ENCODE measurements at regions not wholly inside any gene's neighbourhood (a gene's known extent, or its start where the extent isn't known, plus 50 kb on each side); places are given as distances from the start of the nearest gene placed in this dataset.

DNA sequence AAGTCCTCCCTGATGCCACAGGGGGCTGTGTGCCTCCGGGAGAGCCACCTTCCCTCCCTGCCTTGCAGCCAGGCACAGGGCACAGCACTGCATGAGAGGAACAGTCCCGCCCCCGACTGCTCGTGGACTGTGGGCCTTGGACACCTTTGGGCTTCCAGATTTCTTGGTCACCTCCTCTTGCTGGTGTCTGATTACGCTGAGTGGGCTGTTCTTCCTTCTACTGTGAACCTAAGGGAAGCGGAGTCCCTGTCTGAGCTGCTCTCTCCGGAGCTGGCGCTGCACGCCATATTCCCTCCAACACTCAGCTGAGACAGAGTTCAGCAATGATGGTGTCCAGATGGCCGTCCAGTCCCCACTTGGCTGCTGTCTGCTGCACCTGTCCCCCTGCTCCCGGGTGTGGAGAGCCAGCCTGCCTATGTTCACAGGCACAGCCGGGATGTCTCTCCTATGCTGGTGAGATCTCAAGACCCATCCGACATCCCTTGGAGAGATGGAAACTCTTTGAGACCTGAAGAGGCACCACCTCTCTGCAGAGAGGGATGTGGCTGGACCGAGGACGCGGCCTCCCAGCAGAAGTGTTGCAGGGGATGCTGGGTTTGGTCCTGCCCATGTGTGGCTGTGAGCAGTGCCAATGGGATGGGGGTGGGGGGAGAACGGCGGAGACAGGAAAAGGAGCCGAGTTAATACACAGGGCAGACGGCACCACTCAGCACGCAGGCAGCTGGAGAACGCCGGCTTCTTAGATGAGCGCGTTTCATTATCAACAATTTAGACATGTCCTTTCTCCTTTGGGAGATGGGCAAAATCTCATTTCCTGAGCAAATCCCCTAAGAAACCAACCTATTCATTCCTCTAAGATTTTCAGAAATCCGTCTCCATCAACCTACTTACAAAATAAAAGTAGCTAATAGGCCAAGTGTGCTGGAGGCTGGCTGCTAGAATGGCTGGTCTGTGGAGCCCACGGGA, 171.9 kb downstream of the ENGASE start:
- DNase-seq (ENCODE audit: low read depth): no peak

DNA sequence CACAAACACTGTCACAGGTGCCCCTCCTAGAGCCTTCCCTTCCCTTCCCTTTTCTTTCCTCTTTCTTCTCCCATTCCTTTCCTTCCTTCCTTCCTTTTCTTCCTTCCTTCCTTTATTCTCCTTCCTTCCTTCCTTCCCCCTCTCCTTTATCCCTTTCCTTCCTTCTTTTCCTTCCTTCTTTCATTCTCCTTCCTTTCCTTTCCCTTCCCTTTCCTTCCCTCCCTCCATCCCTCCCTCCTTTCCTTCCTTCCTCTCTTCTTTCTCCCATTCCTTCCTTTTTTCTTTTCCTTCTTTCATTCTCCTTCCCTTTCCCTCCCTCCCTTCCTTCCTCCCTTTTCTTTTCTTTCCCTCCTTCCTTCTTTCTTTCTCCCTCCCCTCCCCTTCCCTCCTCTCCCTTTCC, 170.0 kb downstream of the ENGASE start:
- no peak for DNase-seq (ENCODE audit: low read depth)

DNA sequence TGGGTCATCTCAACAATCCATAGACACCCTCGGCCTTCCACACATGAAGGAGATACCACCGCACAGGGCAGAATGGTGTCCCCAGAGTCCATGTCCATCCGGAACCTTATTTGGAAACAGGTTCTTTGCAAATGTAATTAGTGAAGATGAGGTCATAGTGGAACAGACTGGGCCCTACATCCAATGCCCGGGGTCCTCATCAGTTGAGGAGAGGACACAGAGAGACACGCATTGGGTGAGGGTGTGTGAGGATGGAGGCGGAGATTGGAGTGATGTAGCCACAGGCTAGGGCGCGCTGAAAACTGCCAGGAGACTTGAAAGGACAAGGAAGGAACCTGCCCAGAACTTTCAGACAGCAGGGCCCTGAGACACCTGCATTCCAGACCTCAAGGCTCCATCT, 169.4 kb downstream of the ENGASE start:
- no peak for DNase-seq (ENCODE audit: low read depth)

DNA sequence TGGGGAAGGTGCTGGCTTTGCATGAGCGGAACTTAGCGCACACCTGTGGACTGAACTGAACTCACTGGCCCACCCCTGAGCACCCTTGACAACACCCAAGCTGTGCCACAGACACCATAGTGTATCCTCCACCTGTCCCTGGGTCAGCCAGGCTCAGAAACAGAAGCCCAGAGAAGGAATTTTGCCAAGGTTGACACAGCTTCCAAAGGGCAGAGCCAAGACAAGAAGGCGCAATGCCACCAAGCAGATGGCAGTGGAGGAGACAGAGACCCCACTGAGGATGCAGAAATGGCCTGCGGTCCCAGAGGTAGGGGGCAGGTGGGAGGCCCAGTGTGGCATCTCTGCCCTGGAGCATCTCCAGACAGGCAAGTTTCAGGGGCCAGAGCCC, 169.0 kb downstream of the ENGASE start:
- no peak for DNase-seq (ENCODE audit: low read depth)

DNA sequence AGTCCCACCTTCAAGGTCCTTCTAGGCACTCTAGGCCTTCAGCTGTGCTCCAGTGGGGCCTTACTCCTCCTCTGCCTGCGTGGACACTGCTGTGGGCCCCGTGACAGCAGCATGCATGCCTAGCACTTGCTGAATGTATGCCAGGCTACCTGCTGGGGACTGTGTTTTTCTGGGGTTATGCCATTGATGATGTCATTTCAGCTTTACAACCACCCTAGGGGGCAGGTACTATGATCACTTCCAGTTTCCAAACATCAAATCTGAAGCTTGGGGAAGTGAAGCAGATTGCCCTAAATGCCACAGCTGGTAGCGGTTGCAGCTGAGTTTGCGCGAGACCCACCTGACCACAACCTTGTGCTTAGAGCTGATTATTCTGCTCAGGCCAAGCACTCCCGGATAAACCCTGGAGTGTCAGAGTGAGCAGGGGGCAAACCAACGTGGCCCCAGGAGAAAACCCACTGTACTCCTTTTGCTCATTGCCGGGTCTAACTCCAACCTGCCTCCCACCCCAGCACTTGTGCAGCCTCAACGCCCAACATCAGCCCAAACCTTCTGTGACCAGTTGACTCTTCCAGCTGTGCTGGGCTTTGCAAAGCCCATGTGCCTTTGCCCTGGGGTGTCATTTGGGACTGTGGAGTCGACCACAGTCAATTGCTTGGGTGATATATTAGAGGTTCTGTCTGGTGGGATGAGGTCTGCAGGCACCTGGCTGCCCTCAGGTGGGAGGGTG, 168.4 kb downstream of the ENGASE start:
- no peak for DNase-seq (ENCODE audit: low read depth)

DNA sequence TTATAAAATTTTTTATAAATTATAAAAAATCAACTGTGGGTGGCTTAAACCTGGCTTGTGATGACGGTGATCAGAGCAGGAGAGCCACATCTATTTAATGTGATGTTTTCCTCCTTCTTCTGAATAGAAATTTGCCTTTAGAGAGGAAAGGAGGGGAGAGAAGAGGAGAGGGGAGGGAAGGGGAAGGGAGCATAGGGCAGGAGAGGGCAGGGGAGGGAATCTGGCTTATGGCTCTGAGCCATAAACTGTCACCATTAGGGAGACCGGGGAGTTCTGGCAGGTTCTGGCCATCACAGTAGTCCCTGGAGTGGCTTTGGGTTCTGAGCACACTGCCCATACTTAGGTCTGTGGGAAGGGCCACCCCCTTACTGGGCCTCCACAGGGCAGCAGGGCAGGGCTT, 167.8 kb downstream of the ENGASE start:
- DNase-seq (ENCODE audit: low read depth): no peak

DNA sequence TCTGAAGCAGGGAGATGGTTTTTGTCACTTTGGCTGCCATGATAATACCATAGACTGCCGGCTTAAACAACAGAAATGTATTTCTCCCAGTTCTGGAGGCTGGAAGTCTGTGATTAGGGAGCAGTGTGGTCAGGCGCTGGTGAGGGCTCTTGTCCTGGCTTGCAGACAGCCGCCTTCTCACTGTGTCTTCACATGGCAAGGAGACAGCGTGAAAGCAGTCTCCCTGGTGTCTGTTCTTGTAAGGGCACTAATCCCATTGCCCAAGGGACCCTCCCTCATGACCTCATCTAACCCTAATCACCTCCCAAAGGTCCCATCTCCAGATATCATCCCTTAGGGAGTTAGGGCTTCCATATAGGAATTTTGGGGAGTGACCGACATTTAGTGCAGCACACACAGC, 167.0 kb downstream of the ENGASE start:
- DNase-seq (ENCODE audit: low read depth): no peak

DNA sequence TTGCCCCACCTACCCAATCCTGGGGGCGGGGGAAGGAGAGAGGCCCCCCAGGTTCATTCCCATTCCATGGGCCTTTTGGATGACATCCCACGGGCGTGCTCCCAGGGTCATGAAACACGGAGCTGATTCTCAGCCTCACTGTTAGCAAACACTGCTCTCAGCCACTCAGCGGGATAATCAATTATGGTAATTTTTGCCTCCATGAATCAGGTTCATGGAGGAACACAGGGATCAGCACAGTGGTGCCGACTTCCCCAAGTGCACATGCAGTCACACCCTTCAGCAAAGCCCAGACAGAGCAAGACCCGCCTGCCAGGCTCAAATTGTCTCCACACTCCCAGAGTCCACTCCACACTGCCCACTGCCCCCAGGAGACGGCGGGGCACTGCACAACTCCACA, 164.6 kb downstream of the ENGASE start:
- DNase-seq (ENCODE audit: low read depth): no peak

DNA sequence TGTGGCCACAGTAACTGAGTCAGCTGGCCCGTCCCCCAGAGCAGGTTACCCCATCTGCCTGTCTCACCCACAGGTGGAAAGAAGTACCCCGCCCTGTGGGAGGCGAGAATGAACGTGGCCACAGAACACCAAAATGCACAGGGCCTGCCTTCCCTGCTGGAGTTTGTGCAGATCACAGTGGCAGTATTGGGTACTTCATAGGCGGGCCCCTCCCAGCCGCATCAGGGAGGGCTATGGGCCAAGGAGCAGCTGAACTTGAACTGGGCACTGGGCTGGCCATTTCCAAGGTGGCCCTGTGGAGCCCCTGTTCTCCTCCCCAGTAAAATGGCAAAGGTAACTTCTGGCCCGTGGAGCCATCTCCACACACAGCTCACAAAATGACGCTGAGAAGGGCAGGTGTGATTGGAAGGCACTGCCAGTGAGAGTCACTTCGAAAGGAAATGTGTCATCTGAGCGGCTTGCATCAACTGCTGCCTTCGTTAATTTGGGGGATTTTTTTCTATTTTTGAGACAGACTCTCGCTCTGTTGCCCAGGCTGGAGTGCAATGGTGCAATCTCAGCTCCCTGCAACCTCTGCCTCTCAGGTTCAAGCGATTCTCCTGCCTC, 162.9 kb downstream of the ENGASE start:
- DNase-seq (ENCODE audit: low read depth): no peak

DNA sequence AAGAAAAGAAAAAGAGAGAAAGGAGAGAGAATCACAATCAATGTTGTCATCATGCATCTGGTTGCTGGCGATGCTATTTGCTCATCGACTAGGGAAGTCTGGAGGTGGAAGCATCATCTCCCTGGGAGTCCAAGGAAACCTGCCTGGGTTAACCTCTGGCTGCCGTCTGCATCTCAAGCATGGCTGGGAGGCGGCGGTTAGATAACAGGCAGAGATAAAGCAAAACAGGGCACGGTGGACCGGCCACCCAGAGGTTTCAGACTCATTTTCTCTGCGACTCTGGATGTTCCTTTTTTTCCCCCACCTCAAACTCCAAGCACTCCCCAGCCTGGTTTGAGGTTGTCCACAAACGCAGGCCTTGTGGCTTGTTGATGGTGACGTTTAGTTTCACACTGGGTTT, 161.2 kb downstream of the ENGASE start:
- no peak for DNase-seq (ENCODE audit: low read depth)

DNA sequence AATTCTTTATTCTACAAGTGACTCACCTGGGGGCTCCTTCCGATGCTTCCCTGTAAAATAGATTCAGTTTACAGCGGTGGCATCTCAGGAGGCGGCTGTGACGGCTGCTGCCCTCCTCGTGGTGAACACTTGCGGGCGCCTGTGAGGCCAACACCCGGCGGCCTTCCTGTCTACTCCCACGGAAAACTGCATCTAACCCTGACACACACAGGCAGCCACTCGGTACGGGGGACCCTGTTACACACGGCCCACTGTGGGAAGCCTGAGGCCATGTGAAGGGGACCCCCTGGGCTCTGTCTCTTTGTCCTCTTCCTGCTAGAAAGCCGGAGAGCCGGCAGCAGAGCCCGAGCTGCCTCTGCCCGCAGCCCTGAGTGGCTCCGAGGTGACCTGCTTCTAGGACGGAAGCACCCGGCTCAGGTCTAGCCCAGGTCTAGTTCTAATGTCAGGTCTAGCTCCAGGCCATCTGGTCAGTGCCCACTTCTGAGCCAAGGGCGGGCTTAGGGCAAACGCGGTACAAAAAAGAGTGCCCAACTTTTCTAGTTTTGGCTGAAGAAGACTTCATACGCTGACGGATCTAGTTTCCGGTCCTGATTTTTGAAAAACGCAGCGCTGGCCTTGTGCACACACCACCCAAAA, 159.4 kb downstream of the ENGASE start:
- DNase-seq (ENCODE audit: low read depth): no peak

DNA sequence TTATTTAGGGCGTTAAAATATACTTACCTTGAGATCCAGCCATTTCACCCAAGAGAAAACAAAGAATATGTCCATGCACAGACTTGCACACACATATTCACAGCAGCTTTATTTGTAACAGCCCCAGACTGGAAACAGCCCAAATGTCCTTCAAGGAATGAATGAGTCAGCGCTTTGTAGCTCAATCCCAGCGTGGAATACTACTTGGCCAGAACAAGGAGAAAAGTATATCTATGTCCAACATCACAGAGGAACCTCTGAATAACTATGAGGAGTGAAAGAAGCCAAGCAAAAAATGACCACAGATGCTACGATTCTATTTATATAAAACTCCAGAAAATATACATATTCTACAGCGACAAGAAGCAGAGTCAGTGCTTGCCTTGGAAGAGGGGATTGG, 158.3 kb downstream of the ENGASE start:
- DNase-seq (ENCODE audit: low read depth): no peak

DNA sequence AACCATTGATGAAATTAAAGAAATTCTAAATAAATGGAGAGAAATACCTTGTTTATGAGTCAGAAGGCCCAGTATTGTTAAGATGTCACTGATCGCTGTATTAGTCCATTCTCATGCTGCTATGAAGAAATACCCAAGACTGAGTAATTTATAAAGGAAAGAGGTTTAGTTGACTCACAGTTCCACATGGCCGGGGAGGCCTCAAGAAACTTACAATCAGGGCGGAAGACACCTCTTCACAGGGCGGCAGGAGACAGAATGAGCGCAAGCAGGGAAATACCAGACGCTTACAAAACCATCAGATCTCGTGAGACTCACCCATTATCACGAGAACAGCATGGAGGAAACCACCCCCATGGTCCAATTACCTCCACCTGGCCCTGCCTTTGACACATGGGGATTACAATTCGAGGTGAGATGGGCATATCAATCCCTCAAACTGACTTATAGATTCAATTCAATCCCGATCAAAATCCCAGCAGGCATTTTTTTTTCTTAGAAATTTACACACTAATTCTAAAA, 157.2 kb downstream of the ENGASE start:
- no peak for DNase-seq (ENCODE audit: low read depth)

DNA sequence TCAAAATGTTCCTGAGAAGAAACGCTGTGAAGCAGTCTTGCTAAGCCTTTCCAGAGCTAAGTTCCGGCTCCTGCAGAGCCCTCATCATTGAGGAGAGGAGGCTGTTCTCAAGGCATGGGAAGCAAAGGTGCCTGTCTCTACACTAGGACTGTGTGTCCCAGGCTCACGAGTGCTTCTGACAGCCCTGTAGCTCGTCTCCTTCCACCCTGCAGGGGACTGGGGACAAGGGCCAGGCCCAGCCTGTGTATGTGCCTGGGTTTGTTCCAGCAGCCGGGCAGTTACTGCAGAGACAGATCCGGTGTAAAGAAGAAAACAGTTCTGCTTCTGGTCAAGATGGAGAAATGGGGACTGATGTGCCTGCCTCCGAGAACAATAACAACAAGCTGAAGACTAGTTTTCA, 156.0 kb downstream of the ENGASE start:
- no peak for DNase-seq (ENCODE audit: low read depth)

DNA sequence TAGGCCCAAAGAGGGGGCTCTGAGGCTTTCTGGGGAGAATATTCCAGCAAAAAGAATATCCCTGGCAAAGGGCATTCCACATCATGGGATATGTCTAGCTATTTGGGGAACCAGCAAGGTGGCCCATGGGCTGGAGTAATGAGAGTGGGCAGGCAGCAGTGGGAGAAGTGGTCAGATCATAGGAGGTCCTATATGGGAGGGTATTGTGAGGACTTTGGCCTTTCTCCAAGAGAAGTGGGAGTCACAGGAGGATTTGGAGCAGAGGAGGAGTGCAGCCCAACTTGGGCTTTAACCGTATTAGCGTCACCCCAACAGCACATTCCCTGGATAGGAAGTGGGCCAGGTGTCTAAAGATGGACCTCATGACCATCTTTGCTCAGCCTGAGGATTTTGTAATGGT, 151.4 kb downstream of the ENGASE start:
- no peak for DNase-seq (ENCODE audit: low read depth)

DNA sequence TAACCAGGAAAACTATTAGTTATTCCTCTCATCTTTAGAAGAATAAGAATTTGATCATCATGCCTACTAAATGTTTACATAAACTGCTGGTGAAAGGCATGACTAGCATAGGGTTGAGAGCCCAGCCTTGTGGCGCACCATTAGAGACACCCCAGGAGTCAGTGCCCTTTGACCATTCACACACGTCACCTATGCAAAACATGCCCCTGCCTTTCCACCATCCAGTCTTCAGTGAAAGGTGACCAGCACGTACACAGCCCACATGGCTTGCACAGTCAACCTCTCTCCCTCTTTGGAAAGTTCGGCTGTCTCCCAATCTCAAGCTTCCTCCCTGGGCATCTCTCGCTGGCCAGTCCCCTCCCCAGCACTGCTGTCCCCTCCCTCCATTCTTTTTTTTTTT, 150.3 kb downstream of the ENGASE start:
- DNase-seq (ENCODE audit: low read depth): no peak

DNA sequence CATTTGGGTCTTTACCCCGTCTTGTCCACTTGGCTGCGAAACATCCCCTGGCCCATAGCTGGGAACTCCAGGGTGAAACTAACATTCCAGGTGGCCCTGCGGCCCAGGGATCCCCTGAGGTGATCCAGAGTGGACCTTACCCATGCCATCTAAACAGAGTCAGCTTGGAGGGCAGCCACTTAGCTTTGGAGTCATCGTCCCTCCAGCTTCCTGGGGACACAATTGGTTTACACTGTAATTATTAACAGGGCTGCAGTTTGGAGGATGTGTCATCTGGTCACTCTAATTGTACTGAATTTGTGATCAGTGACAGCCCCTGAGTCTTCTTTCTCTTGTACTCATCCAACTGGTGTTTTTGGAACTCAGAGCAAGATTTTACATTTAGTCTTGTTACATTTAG, 149.9 kb downstream of the ENGASE start:
- DNase-seq (ENCODE audit: low read depth): no peak

DNA sequence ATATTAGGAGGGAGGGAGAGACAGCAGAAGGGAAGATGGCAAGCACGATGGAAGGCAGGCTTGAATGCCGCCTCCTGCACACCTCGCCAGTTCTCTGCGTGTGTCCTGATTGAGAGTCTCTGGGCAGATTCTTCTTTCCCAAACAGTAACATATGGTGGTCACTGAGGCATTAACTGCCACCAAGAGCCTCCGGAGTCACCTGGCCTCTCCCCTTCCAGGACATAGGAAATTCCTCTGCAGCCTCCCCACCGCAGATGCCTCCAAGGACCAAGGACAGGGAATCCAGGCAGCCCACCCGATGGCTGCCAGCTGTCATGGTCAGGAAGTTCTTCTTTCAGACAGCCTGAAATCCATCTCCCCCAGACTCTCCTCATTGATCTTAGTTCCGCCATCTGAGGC, 149.3 kb downstream of the ENGASE start:
- no peak for DNase-seq (ENCODE audit: low read depth)

DNA sequence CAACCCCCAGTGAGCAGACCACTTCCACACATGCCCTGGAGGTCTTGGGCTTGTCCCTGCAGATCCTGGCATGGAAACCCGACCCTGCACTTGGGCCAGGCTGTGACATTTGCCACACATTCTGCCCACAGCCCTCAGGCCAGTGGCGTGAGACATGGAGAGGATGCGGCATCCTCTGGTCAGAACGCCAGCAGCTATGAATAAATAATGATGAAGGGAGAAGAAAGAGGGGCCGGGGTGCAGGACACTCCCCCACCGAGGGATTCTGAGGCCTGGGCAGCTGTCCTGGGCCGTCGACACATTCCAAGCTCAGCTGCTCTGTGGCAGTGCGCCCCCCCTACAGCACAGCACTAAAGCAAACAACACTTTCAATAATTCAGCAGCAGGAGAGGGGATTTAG, 148.8 kb downstream of the ENGASE start:
- no peak for DNase-seq (ENCODE audit: low read depth)

DNA sequence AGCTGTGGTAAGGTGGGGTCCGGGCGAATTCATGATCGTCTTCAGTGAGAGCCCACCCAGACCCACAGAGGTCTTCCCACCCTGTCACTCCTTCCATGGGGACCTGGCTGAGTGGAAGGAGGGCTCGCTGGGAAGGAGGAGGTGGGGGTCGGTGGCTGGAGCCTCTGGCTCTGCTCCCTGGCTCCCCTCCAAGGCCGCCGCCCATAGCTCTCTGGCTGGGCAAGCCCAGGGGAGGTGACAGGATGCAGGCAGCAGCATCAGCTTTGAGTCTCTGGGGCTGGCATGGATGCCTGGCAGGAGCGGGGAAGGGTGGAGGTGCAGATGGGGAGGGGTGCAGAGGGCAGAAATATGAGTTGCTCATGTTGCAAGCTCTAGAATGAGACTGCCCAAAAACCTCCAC, 147.0 kb downstream of the ENGASE start:
- DNase-seq (ENCODE audit: low read depth): no peak

DNA sequence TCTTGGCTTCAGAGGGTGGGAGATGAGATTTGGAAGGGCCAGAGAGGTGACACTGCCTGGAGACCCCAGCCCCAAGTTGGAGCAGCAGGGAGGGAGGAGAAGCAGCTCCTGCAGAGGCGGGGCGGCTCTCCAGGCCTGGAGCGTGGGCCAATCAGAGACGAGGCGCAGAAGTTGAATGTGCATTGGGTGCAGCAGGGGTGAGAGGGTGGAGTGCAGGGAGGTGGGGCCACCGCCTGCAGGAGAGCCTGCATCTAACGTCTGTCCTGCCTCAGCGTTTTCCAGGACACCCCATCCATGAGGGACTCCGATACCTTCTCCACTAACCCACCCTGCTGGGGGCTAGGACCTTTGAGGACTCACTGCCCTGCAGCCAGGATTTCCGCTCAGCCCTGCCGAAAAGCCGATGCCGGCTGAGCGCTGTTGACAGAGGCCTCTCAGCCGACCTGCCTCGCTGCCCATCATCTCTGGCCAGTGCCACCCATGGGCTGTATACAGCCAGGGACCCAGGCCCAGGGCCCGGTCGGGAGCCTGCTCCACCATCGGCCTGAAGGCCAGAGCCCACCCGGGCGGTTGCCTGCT, 146.2 kb downstream of the ENGASE start:
- DNase-seq (ENCODE audit: low read depth): no peak

DNA sequence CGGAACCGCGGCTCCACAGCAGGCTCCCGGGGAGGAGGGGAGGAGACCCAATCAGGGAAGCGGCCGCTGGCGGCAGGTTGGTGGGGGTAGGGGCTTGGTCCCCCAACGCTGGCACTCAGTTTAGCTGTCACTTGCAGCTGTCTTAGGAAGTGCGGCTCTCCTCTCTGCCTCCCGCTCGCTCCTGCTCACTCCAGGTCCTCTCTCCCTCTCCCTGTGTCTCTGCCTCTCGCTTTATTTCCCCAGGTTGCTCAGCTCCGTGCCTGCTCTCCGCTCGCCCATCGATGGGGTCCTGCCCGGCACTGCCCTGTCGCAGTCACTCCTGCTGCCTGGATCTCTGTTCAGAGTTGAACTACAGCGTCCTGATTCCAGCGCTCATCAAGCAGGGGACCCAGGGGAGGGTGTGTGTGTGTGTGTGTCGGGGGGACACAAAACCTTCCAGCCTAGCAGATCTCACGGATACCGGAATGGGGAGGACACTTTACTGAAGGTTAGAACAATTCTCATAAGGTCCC, 145.6 kb downstream of the ENGASE start:
- no peak for DNase-seq (ENCODE audit: low read depth)
